ENCODE measurements at regions not wholly inside any gene's neighbourhood (a gene's known extent, or its start where the extent isn't known, plus 50 kb on each side); places are given as distances from the start of the nearest gene placed in this dataset.

DNA sequence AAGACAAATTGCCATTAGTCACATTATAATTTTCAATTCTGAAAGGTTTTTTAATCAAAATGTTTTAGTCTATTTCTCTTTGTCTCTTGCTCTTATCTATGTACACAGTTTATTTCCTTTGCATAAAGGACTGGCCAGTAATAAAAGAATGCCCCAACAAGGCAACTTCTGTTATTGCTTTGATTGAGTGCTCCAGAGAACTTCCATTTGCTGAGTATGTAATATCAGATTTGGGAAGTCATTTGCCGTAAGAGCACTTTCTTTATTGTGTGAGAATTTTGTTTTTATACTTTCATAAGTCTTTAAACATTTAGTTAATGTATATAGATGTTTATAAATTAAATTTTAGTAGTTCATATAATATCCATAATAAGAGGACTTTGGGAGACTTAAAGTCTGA lies 1140.4 kb downstream of the PCDH9 start:
- TF ChIP-seq, protein P1, sequence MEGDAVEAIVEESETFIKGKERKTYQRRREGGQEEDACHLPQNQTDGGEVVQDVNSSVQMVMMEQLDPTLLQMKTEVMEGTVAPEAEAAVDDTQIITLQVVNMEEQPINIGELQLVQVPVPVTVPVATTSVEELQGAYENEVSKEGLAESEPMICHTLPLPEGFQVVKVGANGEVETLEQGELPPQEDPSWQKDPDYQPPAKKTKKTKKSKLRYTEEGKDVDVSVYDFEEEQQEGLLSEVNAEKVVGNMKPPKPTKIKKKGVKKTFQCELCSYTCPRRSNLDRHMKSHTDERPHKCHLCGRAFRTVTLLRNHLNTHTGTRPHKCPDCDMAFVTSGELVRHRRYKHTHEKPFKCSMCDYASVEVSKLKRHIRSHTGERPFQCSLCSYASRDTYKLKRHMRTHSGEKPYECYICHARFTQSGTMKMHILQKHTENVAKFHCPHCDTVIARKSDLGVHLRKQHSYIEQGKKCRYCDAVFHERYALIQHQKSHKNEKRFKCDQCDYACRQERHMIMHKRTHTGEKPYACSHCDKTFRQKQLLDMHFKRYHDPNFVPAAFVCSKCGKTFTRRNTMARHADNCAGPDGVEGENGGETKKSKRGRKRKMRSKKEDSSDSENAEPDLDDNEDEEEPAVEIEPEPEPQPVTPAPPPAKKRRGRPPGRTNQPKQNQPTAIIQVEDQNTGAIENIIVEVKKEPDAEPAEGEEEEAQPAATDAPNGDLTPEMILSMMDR (conservative IDR thresholded peaks at IDR 0.05; ENCODE audit: low read depth, low read length): no peak
- TF ChIP-seq RFX5 (IDR thresholded peaks at IDR 0.05; ENCODE audit: low read depth, low read length): no peak
- TF ChIP-seq POLR2A (IDR thresholded peaks at IDR 0.05; ENCODE audit: low read depth, low read length): no peak
- no peak for TF ChIP-seq BHLHE40 (IDR thresholded peaks at IDR 0.05; ENCODE audit: low read depth, low read length)
- no peak for TF ChIP-seq CEBPB (IDR thresholded peaks at IDR 0.05; ENCODE audit: low read depth, low read length)
- no peak for TF ChIP-seq RAD21 (IDR thresholded peaks at IDR 0.05; ENCODE audit: low read length)
- no peak for TF ChIP-seq MAZ (IDR thresholded peaks at IDR 0.05; ENCODE audit: borderline replicate concordance, low read depth, low read length)
- no peak for TF ChIP-seq MAFK (IDR thresholded peaks at IDR 0.05; ENCODE audit: low read depth, low read length)
- TF ChIP-seq MXI1 (IDR thresholded peaks at IDR 0.05; ENCODE audit: borderline replicate concordance, low read depth, low read length): no peak
- TF ChIP-seq CHD1 (IDR thresholded peaks at IDR 0.05; ENCODE audit: low read depth, low read length): no peak
- TF ChIP-seq, protein P2, sequence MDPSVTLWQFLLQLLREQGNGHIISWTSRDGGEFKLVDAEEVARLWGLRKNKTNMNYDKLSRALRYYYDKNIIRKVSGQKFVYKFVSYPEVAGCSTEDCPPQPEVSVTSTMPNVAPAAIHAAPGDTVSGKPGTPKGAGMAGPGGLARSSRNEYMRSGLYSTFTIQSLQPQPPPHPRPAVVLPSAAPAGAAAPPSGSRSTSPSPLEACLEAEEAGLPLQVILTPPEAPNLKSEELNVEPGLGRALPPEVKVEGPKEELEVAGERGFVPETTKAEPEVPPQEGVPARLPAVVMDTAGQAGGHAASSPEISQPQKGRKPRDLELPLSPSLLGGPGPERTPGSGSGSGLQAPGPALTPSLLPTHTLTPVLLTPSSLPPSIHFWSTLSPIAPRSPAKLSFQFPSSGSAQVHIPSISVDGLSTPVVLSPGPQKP (IDR thresholded peaks at IDR 0.05; ENCODE audit: borderline replicate concordance, low read depth, low read length): no peak
- TF ChIP-seq NFE2L2 (IDR thresholded peaks at IDR 0.05; ENCODE audit: low read depth, low read length): no peak
- TF ChIP-seq SMC3 (IDR thresholded peaks at IDR 0.05; ENCODE audit: low read depth, low read length): no peak
